HG03457 (cell line): ENCODE measurements at regions not wholly inside any gene's neighbourhood (a gene's known extent, or its start where the extent isn't known, plus 50 kb on each side); places are given as distances from the start of the nearest gene placed in this dataset.

Experiments
- ATAC-seq: cut with Tn5 transposase; IDR thresholded peaks from one replicate; pipeline ENCODE4 v1.9.1; 2021; ENCODE audit warnings: moderate number of reproducible peaks; ENCODE audit not compliant: unreplicated experiment

DNA sequence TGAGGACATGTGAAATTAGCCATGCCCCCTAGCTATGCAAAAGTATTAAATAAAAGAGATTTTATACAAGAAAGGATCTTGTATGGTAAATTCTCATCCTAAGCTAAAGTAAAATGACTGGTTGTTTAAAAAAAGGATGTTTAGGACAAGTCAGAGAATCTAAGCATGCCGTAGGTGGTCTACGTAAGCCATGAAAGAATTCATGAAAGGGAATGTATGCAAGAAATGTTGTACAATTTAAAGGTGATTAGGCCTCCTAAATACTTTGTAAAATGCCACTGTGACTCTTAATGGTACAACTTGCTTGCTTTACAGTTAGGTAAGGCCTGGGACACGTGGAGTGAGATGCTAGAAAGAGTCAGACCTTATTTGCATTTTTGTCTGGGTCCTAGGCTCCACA lies 209.0 kb downstream of the EFHB start:
- no peak for ATAC-seq

DNA sequence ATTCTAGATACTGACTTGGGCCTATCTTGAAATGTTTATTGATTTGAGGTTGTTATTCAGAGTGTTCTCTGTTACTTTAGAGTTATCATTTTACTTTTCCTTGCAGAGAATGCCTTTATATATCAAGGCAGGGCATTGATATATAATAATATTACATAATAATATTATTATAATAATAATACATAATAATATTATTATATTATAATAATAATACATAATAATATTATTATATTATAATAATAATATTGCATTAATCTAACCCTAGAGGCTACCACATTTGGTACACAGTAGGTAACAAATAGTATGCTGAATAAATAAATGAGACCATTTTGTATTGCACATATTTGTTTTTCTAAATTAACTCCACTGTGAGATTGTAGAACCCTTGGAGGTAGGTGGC lies 216.3 kb downstream of the EFHB start:
- no peak for ATAC-seq

- no peak for ATAC-seq
Measured at GRCh38 chr3:19711160-19711782, 222.7 kb downstream of the EFHB start.

DNA sequence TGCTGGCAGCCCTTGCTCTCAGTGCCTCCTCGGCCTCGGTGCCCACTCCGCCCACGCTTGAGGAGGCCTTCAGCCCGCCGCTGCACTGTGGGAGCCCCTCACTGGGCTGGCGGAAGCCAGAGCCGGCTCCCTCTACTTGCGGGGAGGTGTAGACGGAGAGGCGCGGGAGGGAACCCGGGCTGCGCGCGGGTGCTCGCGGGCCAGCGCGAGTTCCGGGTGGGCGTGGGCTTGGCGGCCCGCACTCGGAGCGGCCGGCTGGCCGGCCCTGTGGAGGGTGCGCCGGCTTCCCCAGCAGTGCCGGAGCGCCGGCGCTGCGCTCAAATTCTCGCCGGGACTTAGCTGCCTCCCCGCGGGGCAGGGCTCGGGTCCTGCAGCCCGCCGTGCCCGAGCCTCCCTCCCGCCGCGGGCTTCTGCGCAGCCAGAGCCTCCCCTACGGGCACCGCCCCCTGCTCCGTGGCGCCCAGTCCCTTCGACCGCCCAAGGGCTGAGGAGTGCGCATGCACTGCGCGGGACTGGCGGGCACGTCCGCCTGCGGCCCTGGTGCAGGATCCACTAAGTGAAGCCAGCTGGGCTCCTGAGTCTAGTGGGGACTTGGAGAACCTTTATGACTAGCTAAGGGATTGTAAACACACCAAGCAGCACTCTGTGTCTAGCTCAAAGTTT lies 231.5 kb downstream of the EFHB start:
- ATAC-seq, result peak; percentile 61

DNA sequence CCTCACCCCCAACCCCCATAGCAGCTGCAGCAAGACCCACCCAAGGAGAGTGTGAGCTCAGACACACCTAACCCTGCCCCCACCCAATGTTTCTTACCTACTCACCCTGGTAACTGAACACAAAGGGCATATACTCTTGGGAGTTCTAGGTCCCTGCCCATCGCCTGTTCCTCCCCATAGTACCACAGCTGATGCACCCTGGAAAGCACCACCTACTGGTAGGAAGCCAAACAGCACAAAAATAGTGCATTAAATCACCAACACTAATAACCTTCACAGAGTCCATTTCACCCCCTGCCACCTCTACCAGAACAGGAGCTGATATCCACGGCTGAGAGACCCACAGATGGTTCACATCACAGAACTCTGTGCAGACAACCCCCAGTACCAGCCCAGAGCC lies 245.2 kb downstream of the EFHB start:
- ATAC-seq, result no peak

DNA sequence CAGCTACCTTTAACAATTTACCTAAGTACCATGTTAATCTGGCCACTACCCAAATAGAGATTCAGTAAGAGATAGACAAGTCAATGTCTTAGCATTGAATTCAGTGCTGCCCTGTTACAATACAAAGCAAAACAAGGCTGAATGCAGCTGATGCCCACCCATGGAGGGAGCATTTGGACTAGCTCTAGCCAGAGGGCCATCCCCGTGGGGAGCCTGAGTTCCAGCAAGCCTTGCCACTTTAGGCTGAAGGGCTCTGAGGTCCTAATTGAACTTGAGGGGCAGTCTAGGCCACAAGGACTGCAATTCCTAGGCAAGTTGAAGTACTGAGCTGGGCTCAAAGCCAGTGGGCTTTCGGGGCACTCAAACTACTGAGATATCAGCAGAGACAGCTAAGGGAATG lies 265.9 kb downstream of the EFHB start:
- no peak for ATAC-seq

- ATAC-seq, result no peak
Measured at GRCh38 chr3:19662486-19662885, 271.5 kb downstream of the EFHB start.

DNA sequence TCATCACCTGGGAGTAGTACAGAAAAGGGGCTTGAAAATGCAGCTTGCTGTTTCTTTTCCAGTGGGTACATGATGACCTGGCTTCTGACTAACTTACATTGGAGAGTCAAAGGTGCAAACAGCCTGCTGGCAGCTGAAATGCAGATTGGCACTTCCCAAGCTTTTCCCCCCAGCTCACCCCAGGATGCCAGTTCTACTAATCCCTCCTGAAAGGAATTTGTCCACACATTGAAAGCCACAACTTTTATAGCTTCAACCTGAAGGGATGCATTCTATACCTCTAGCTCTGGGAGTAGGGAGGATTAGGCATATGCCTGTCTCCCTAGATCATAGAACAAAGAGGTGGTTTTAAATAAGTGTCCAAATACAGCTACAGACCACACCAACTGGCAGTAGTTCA lies 281.7 kb downstream of the EFHB start:
- no peak for ATAC-seq

DNA sequence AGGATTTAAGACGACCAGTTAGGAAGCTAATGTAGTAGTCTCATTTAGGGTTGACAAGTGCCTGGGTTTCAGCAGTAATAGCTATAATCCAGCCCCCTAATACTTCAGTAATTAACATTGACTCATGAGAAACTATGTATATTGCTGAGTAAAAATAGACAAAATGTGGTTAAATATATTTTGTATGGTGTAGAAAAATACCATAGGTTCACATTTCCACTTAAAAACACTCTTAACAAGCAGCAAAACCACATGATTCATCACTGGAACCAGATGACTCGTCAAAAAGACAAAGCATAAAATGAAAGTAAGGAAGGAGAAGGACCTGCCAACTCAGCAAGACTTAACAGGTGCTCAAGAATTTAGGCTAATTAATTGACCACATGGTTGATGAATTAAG lies 288.9 kb downstream of the EFHB start:
- ATAC-seq, result no peak

GRCh38 chr3:19644405-19644804 lies 289.6 kb downstream of the EFHB start:
- no peak for ATAC-seq

DNA sequence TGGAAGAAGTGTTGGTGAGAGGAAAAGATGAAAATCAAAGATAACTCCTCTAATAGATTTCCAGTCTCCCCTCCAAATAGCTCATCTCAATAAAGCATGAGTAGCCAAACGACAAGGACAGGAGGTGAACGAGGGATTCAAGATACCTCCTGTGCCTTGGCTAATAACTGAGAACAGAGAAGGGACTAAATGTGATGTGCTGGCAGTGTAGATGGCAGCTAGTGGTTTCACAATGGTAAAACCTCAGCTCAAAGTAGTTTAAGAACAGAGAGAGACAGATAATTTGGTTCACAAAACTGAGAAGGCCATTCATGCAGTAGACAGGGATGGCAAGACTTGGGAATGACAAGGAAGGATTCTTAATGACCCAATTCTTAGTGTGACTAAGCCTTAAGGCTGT lies 292.6 kb downstream of the EFHB start:
- ATAC-seq, result no peak

GRCh38 chr3:19632099-19633074 lies 301.6 kb downstream of the EFHB start:
- ATAC-seq, result no peak

- no peak for ATAC-seq
Measured at GRCh38 chr3:19598870-19599269, 335.1 kb downstream of the EFHB start.

DNA sequence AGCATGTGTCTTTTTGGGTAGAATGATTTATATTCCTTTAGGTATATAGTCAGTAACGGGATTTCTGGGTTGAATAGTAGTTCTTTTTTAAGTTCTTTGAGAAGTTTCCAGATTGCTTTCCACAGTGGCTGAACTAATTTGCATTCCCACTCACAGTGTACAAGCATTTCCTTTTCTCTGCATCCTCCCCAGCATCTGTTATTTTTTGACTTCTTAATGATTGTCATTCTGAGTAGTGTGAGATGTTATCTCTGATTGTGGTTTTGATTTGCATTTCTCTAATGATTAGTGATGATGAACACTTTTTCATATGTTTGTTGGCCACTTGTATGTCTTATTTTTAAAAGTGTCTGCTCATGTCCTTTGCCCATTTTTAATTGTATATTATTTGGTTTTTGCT lies 337.6 kb downstream of the EFHB start:
- ATAC-seq, result peak; percentile 63

DNA sequence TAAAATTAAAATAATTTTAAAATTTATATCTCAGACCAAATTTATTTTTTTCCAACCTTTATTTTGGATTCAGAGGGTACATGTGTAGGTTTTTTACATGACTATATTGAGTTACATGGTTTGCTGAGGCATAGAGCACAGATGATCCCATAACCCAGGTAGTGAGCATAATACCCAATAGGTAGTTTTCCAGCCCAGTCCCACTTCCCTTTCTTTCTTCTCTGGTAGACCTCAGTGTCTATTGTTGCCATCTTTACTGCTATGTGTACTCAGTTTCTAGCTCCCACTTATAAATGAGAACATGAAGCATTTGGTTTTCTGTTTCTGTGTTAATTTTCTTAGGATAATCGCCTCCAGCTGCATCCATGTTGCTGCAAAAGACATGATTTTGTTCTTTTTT lies 338.1 kb downstream of the EFHB start:
- no peak for ATAC-seq
